Brain microvascular endothelial cell (primary cell): ENCODE measurements at regions not wholly inside any gene's neighbourhood (a gene's known extent, or its start where the extent isn't known, plus 50 kb on each side); places are given as distances from the start of the nearest gene placed in this dataset.
"Not testable (repeated sequence)": the region's sequence is repeated elsewhere in the genome, so short reads cannot be mapped to it uniquely, and the experiment has no call there.

Experiments
- DNase-seq: peaks from one replicate; pipeline ENCODE4 v3.0.0-alpha.2; 2020
- H3K27ac ChIP-seq: fragments of 250-450 bp; sonication (Bioruptor Pico); 2 replicates; pipeline ENCODE4 v1.5.1; 2020; ENCODE audit warnings: mild to moderate bottlenecking, moderate library complexity
- H3K27me3 ChIP-seq: fragments of 250-450 bp; sonication (Bioruptor Pico); replicated peaks from 2 replicates; pipeline ENCODE4 v1.5.1; 2020; ENCODE audit warnings: mild to moderate bottlenecking
- H3K36me3 ChIP-seq: fragments of 250-450 bp; sonication (Bioruptor Pico); replicated peaks from 2 replicates; pipeline ENCODE4 v1.5.1; 2020; ENCODE audit warnings: mild to moderate bottlenecking
- H3K4me3 ChIP-seq: 2 replicates; pipeline ENCODE4 v1.5.1; 2011; ENCODE audit warnings: low read depth, mild to moderate bottlenecking, control low read depth, low read length, moderate library complexity
- CTCF ChIP-seq: IDR thresholded peaks from 2 replicates; pipeline ENCODE4 v1.5.1; 2011; ENCODE audit warnings: low read depth, mild to moderate bottlenecking, moderate library complexity, low read length, control low read depth, inconsistent platforms; ENCODE audit errors: missing control alignments
- in situ Hi-C: cut with HindIII; loops from 2 replicates; pipeline ENCODE4 v1.10.0; 2017; ENCODE audit warnings: low sequenced_read_pairs, low pct_ligation_motif_present

GRCh38 chr1:58852731-58853485 is 69.1 kb upstream of the JUN start:
- TF ChIP-seq CTCF = no peak
- no peaks in the 10 kb centered on the region for H3K27me3 ChIP-seq
- H3K4me3 ChIP-seq = no peak overlapping the region
- H3K27ac ChIP-seq = no peak overlapping the region
- in situ Hi-C loops = no loop called here
- no peaks in the 10 kb centered on the region for H3K36me3 ChIP-seq
- DNase-seq = no peak

GRCh38 chr1:58854576-58854975 is 70.7 kb upstream of the JUN start:
- Histone ChIP-seq H3K27me3 (no peaks in the 10 kb centered on the region), H3K36me3 (no peaks in the 10 kb centered on the region), H3K27ac (peak overlapping the region; percentile 30), H3K4me3 (no peak overlapping the region)
- in situ Hi-C loops = no loop called here
- no peak for DNase-seq
- TF ChIP-seq CTCF = no peak

- in situ Hi-C loops = no loop called here
- no peak for TF ChIP-seq CTCF
Observed at GRCh38 chr1:58855274-58856165, 71.7 kb upstream of the JUN start.

GRCh38 chr1:58856281-58856680 is 72.4 kb upstream of the JUN start:
- H3K4me3 ChIP-seq, DNase-seq, in situ Hi-C loops, H3K36me3 ChIP-seq, H3K27ac ChIP-seq, H3K27me3 ChIP-seq: not testable (repeated sequence)

More at GRCh38 chr1:58855274-58856165, 71.7 kb upstream of the JUN start:
- peak overlapping the region; percentile 30 for H3K27ac ChIP-seq
- no peak overlapping the region for H3K4me3 ChIP-seq
- peak; percentile 37 for DNase-seq
- no peaks in the 10 kb centered on the region for H3K36me3 ChIP-seq
- H3K27me3 ChIP-seq = no peaks in the 10 kb centered on the region

GRCh38 chr1:58857680-58858673 is 74.1 kb upstream of the JUN start:
- in situ Hi-C loops = no loop called here
- no peak for DNase-seq
- Histone ChIP-seq H3K27me3 (no peaks in the 10 kb centered on the region), H3K36me3 (no peaks in the 10 kb centered on the region), H3K4me3 (no peak overlapping the region), H3K27ac (no peak overlapping the region)
- no peak for TF ChIP-seq CTCF
